Stimulated activated CD4-positive, alpha-beta T cell treated with anti-CD3 and anti-CD28 coated beads, Interleukin-4, amount 100 ng/mL, for 24 hours (primary cell): ENCODE measurements at regions not wholly inside any gene's neighbourhood (a gene's known extent, or its start where the extent isn't known, plus 50 kb on each side); places are given as distances from the start of the nearest gene placed in this dataset.

Source experiments
- DNase-seq: peaks from one replicate; pipeline ENCODE4 v3.0.0-alpha.2; 2020

DNA sequence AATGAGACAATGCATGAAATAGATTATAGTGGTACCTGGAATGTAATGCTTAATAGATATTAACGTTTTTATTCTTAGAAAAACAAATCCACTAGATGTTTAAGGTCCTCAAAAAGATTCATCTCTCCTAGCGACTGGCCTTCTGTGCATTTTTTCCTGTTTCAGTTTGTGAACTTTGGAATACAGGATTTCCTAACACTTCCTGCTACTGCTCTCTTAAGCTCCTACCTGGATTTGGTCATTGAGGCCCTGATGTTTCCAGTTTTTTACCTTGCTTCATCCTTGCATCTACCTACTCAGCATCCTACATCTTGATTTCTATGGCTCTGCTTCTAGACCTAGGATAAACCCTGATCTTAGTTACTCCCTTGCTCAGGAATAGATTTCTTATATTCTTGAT, 188.4 kb downstream of the ABCC12 start:
- no peak for DNase-seq

DNA sequence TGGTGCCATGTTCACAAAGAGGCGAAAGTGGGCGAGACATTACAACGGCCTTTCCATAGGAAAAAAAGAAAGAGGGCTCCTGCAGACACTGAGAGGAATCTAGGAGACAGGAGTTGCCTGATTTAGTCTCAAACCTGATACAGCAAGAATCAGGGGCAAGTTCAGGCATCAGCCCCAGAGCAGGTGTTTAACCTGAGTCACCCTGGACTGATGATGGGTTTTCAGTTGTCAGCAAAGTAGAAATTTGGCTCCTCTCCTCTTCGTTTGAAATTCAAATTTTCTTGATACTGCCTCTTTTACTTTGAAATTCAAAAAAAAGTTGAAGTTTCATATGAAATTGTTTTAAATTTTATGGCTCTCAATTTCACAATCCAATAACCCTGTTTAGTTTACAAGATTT, 189.5 kb downstream of the ABCC12 start:
- DNase-seq: no peak

DNA sequence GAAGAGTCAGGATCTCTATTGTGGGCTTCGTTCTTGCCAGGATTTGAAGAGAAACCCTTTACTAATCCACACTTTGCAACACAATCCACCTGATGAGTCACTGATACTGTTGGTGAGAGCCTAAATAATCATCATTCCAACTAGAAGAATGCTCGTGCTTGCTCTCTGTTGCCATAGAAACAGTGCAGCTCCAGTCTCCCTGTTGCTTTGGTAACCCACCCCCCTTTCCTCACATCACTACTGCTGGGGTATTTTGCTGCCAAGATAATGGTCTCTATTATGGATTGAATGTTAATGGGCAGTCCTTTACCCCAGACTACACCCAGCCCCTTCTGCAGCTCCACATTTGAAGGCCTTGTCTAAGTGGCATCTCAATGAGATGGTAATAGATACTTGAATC, 190.4 kb downstream of the ABCC12 start:
- DNase-seq: no peak

DNA sequence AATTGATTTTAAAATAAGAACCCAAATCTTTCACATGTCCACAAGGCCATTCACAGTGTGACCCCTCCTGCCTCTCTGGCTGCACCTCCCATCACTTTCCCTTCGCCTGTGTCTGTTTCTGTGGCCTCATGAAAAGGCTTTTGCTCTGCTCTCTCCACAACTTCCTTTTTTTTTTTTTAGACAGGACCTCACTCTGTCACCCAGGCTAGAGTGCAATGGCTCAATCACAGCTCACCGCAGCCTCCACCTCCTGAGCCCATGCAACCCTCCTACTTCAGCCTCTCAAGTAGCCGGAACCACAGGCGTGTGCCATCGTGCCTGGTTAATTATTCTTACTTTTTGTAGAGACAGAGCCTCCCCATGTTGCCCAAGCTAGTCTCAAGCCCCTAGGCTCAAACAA, 197.1 kb downstream of the ABCC12 start:
- DNase-seq: no peak

DNA sequence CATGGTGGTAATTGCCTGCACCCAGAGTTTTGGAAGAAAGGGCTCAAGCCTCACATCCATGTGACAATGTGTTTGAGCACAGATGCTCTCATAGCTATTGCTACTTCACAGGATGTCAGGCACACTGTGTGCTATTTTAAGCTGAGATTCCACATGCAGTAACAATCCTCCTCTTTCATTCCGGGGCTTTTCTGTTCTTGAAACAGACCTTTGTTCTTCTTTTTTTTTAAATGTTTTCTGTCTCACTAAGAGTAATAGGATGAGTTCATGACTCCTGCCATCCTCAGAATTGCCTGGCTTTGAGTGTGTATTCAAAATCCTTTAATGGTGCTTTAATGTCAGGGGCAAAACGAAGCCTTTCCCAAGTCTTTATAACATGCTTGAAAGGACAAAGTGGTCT, 198.9 kb downstream of the ABCC12 start:
- no peak for DNase-seq

DNA sequence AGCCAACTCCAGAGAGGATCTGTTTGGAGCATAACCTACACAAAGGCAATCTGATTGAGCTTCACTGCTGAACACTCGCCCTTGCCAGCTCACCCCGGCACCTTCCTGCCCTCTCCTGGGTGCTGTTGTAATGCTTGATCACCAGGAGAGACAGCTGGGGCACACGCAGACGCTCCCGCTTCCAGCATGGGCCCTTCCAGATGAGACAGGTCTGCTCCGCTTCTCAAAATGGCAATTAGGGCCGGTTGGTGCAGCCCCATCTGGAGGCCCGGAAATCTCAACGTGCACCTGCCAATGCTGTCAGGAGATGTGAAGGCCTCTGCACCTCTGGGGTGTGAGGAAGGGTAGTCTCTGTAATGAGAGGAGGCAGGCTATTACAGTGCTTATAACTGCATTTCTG, 206.1 kb downstream of the ABCC12 start:
- no peak for DNase-seq

DNA sequence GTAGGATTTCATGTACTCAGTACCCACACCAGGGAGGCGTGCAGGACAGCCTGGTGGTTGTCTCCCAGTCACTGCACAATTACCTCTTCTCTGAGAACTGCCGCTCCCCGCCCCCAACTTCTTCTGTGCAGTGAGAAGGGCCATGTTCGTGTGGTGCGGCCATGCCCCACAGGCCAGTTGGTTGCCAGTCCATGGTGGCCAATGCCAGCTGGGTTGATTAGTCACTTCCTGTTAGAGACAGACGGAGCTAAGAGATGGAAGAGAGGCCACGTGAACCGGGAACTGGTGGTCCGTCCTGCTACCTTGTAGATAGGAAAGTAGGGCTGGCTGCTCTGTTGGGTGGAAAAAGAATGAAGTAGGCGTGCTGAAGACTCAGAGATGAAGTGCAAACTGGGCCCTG, 206.5 kb downstream of the ABCC12 start:
- DNase-seq: no peak

DNA sequence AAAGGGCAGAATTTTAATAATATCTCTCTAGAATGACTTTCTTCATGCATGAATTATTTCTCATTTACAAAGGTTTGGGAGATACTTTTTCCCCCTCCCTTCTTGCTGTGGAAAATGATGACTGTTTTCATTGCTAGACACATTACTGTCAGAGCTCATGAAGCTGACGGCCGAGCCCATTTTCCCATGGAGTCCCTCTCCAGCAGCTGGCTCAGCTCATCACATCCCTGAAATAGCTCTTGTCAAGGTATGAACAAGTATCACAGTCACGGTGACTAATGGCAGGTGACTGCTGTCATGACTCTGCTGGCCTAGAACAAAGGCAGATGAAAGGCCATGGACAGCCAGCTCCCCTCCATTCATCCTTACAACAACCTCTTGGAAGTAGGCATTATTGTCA, 208.1 kb downstream of the ABCC12 start:
- DNase-seq: no peak

DNA sequence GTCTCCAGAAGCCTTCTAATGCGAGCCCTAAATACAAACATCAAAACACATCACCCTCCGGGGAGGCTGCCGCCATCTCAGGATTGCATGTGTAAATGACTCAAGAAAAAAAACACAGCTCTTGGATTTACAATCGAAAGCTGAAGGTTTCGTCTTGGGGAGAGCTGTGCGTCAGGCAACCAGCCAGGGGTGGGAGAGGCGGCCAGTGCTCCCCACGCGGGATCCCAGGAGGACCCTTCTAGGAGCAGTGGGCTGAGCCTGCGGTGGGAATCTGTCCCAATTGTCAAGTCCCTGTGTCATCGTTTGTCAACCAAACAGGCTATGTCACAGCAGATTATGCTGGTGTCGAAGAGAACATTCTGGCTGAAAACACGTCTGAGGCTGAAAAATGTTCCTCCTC, 209.7 kb downstream of the ABCC12 start:
- no peak for DNase-seq

DNA sequence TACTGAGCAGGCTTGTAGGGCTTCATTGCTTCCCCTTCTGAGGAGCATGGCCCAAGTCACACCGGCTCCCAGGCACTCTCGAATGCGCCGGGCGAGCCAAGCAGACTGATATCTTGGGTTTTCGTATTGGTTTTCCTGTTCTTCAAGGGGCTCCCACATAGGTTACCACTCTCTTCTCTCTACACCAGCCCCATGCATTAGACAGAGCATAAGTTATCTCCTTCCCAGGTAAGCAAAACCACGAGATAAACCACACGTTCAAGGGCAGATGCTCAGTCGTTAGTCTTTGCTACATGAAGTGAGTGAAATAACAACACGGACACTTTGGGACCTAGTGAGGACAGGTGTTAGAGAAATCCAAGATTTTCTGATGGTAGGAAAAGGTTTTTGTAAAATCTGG, 211.2 kb downstream of the ABCC12 start:
- no peak for DNase-seq

DNA sequence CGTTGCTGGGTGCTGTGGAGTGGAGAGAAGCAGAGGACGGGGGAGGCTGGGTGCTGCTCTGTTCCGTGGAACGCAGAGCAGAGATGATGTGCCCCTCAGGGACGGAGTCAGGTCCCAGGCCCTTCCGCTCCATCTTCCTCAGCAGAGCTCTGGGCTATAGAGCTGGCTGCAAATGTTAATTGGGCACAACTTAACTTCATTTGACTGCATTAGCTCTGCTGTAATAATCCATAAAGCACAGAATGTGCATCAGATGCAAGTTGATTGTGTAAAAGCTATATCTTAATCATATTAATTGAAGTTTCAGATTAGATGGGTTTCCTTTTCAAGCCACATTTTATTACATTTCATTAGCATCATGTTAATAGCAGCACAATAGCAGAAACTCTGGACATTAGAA, 212.6 kb downstream of the ABCC12 start:
- no peak for DNase-seq

DNA sequence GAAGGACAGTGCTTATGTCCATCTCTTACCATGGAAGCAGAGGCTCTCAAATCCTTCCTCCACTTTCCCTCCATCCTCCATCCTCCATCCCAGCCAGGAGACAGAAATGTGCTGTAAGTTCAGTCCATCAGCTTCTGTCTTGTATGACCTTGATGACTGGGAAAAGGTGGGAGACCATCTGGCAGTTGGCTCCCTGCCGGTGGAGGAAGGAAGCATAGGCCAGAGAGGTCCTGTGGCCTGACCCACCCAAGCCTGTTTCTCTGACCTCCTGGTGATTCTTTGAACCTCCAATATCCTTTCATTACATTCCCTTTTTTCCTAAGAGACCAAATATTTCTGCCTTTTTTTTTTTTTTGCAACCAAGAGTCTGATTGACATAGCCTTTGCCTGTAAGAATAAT, 215.3 kb downstream of the ABCC12 start:
- DNase-seq: no peak

DNA sequence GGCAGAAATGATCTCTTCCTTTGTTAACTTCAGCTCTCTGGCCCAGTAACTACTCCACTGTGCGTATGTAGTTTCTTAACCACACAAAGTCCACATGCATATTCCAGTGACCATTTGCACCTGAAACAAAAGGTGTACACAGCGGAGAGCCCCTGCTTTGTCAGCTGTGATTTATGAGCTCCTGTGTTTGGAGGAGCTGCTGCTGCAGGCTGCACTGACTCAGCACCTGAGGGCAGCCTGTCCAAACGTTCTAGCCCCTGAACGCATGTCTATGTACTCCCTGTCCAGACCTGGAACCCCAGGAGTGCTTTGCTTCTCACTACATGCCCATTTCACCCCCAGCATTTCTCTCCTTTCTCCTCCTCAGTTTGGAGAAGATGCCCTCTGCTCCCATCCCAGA, 216.1 kb downstream of the ABCC12 start:
- DNase-seq: no peak

DNA sequence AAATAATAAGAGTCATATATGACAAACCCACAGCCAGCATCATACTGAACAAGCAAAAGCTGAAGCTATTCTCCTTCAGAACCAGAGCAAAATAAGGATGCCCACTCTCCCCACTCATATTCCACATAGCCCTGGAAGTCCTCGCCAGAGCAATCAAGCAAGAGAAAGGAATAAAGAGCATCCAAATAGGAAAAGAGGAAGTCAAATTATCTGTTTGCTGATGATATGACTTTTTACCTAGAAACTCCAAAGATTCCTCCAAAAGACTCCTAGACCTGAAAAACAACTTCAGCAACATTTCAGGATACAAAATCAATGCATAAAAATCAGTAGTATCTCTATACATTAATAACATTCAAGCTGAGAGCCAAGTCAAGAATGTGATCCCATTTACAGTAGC, 217.5 kb downstream of the ABCC12 start:
- DNase-seq: no peak

DNA sequence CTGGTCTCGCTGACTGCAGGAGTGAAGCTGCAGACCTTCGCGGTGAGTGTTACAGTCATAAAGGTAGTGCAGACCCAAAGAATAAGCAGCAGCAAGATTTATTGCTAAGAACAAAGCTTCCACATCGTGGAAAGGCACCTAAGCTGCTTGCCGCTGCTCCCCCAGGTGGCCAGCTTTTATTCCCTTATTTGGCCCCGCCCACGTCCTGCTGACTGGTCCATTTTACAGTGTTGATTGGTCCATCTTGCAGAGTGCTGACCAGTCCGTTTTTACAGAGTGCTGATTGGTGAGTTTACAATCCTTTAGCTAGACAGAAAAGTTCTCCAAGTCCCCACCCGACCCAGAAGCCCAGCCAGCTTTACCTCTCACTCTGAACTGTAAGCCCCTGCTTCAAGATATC, 227.8 kb downstream of the ABCC12 start:
- no peak for DNase-seq

DNA sequence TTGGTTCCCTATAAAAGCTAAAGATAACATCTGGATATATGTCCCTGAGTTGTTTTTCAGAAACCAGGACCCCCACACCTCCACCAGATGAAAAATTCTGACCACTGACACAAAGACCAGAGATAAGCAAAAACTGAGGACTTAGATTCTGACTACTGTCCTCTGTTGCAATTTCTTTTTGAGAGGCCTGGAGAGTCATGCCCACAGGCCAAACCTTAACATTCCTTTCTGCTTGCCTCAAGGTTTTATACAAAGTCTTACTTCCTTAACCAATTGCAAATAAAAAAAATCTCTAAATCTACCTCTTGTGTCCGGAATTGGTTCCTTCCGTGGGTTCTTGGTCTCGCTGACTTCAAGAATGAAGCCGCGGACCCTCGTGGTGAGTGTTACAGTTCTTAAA, 228.5 kb downstream of the ABCC12 start:
- no peak for DNase-seq

DNA sequence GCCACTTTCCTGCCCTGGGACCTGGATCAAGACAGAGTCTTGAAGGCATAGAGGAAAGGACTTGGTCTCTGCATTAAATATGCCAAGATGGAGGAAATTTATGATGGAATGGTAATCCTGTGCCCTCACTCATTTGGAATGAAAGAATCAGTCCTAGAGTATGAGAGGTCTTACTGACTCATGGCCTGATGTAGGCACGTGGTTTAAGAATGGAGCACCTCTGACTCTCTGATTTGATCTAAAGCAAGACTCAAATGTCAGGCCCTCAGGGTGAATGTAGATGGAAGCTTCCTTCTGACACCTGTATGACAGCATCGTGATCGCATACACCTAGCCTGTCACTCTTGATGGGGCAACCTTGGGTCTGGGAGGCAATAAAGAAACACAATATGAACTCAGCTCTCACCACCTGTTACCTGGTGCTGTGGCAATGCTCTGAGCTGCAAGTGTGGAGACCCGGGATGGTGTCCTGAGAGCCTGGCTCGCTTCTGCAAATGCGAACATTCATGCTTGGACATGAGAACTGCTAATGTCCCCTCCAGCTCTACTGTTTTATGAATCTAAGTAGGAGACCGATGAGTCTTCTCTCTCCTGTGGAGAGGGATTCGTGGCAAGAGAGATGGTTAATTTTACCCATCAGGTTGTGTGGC, 229.9 kb downstream of the ABCC12 start:
- no peak for DNase-seq

DNA sequence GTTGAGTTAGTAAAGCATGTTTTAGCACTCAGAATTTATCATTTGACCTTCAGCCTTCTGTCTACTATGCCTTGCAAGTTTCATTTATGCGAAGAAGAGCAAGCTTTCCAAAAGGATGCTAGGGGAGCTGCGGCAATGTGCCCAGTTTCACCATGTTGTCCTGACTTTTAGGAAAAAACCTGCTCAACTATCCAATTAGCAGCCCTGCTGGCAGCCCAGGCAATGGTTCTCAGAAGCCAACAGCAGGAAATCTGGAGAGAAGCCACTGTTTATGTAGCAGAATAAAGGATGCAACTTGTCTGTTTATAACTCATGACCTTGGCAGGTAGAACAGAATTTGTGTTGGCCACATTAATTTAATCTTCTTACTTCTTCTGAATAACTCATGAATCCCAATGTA, 230.8 kb downstream of the ABCC12 start:
- no peak for DNase-seq

DNA sequence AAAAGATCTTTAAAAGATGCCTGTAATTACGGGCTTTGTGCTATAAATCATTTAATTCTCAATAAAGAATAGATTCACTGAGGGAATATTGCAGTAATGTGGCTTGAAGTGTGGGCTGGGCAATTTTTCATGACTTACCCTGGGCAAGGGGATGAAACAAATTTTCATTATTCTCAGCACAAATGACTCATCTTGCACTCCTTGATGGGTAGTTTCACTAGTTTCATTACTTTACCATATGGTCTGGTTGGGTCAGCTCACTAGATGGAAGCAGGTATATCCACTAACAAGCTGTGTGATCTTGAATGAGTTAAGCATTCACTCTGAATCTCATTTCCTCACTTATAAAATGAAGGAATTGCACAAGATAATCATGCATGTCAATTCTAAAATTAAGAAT, 234.3 kb downstream of the ABCC12 start:
- no peak for DNase-seq

DNA sequence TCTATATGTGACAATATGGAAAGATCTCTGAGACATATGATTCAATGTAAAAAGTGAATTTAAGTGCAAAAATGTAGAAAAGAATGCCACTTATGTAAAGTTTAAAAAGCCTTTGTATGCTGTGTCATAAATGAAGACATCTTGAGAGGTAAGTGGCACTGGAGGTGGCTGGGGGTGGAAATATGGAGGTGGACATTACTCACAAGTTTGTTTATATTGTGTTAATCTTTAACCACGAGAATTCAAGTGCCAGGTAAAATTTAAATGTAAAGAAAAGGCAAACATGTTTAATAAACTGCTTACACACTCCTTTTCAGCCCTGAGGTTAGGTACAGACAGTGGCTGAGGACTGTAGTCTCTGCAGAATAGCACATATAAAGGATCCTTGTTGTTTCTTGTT, 235.1 kb downstream of the ABCC12 start:
- DNase-seq: no peak

DNA sequence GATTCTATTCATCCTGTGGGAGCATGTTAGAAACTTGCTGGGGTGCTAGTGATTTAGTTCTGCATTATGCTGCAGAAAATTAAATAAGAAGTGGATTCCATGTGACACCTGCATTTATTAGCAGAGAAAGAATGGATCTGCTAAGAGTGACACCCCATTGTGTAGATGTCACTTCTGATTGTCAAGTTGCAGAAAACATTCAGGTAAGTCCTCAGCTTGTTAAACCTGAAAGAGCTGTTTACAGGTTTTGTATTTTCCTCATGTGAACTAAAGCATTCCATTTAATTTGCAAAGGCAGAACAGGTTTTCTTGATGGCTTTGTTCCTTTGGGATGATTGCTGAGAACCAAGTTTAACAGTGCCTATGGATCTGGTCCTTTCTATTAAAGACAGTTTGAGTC, 238.7 kb downstream of the ABCC12 start:
- DNase-seq: no peak

DNA sequence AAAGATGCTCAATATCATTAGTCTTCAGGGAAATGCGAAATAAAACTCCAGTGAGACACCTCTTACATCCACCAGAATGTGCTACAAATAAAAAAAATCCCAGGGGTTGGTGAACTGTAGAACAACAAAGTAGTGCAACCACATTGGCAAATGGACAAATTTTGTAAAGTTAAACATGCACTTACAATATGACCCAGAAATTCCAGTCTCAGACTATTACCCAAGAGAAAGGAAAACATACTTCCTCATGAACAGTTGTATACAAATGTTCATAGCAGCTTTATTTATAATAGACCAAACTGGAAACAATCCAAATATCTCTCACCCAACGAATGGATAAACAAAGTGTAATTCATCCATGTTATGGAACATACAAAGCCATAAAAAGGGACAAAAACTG, 239.5 kb downstream of the ABCC12 start:
- no peak for DNase-seq

DNA sequence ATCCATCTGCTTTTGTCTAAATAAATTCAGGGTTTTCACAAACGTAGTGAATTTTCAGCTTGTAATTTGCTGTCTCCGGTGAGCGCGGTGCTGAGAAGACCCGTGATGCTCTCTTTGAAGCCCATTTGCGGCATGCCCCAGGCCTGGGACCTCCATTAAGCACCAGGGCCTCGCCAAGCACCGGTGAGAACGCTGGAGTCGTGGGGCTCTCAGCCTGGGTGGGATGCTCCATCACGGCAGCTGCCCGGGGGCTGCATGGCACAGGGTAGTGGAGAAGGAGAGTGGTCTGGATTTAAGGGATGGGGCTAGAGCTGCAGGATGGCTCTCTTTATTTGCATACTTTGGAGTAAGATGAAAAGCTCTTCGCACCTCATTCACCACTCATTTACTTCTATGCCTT, 248.7 kb downstream of the ABCC12 start:
- DNase-seq: no peak

DNA sequence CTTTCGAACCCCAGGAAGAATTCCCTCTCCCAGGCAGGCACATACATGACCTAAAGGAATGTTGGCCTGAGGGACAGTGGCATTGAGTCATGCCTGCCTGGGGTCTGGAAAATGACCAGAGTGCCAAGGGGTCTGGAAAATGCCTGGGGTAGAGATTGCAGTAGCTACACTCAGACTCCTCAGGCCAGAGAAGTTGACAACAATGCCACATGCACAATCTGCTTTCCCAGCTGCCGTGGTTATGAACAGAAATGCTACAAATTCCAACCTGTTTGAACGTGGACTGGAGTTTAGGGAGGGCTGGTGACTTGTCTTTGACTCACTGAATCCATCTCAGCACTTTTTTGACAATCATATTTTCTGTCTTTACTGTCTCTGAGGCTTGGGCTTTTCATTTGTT, 250.0 kb downstream of the ABCC12 start:
- no peak for DNase-seq

DNA sequence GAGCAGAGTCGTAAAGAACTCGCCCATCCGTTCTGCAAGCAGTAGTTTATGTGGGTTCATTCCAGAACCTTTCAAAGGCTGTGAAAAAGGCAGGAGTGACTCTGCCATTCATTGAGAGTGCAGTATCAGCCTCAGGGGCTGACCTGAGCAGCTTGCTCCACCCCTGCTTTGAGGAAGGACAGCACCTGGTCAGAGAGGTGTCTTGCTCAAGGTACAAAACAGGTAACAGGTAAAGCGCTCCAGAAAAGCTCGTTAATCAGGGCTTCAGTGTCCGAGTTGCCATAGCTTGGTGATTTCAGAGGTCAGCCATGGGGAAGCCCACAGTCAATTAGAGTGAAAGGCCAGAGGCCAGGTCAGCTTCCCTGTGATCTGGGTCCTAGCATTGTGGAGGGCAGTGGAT, 251.1 kb downstream of the ABCC12 start:
- no peak for DNase-seq

DNA sequence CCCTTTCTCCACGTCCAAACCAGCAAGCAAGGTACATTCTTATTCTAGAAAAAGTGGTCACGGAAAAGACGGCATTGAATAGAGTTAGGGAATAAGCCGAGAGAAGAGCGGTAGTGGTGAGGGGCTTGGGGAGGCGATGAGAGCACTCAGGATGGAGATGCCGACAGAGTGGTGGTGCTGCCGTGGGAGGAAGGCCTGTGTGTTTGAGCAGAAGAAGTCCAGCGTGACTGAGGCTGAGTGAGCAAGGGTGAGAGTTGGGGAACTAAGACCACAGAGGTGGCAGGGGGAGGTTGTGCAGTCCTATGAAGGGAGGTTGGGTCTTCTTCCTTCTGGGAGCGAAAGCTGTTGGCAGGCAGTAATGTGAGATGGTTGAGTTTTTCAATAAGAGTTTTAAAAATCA, 252.3 kb downstream of the ABCC12 start:
- DNase-seq: no peak
